Non-pigmented ciliary epithelial cell (primary cell): ENCODE measurements at regions not wholly inside any gene's neighbourhood (a gene's known extent, or its start where the extent isn't known, plus 50 kb on each side); places are given as distances from the start of the nearest gene placed in this dataset.

Experiments
- DNase-seq: peaks from one replicate; pipeline ENCODE4 v3.0.0-alpha.2; 2010; ENCODE audit warnings: low read depth

- no peak for DNase-seq
Measured at GRCh38 chr7:25847336-25848070, 304.5 kb upstream of the NFE2L3 start.

- DNase-seq: peak; percentile 75
Measured at GRCh38 chr7:25849500-25850184, 302.4 kb upstream of the NFE2L3 start.

DNA sequence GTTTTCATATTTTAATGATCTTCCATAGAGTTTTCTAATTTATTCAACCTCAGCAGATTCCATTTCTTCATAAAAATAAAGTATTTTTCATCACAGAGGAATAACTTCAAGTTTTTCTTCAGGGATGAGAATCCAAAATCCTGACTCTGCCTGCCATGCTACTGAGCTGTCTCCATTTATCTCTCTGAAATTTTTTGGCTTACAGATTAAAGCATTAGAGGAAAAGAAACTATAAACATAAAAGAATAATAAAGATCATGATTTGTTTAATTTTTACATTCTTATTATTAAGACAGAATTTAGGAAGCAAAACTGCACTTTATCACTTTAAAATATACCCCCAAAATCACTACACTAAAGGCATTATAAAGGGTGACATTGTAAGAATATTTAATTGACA lies 301.8 kb upstream of the NFE2L3 start:
- DNase-seq: no peak

DNA sequence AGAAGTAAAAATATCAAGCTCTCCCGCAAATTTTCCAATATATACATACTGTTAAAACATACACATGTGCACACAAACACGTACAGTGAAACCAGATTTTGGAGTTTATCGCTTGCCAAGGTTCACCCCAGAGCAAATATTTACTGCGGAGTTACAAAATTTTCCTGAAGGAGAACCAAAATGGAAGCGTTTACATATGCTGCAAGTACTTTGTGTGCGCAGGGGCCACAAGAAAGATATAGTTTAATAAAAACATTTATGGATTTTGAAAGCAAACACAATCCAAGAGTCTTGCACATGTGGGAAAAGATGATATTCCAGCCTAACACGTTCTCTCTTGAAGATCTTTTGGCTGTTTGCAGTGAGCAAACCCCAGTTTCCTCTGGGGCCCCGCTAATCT lies 301.3 kb upstream of the NFE2L3 start:
- no peak for DNase-seq

GRCh38 chr7:25851332-25852210 lies 300.4 kb upstream of the NFE2L3 start:
- no peak for DNase-seq

- no peak for DNase-seq
Measured at GRCh38 chr7:25852211-25852938, 299.6 kb upstream of the NFE2L3 start.

DNA sequence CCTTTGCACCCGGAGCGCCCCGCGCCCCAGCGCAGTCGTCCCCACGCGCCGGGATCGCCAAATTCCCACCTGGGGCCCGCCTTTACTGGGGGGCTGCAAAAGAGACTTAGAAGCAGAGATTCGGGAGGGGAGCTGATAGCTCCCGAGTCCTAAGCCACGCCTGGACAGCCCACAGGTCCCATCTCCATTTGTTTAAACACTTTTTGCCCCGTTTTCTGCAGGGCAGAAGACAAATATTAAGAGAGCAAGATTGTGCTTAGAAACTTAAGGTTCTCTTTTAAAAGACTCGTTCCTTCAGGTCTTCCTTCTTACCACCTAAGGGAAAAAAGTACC lies 299.1 kb upstream of the NFE2L3 start:
- DNase-seq: no peak

DNA sequence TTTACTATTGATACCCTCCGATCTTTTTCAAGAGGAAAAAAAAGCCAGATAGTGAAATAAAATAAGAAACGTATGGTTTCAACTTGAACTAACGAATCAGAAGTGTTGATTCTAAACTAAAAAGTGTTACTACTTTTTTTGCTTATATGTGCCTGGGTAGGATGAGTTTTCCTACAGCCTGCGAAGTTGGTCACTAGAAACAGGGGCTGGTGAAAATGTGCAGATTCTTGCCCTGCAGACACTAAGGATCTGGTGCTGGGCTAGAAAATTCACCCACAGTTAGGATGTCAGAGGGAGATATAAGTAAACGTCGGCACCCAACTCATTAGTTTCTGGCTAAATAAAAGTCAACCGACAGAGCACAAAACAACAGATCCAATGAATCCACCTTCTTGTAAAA lies 298.7 kb upstream of the NFE2L3 start:
- DNase-seq: no peak

GRCh38 chr7:25854059-25854458 lies 297.9 kb upstream of the NFE2L3 start:
- DNase-seq: no peak

DNA sequence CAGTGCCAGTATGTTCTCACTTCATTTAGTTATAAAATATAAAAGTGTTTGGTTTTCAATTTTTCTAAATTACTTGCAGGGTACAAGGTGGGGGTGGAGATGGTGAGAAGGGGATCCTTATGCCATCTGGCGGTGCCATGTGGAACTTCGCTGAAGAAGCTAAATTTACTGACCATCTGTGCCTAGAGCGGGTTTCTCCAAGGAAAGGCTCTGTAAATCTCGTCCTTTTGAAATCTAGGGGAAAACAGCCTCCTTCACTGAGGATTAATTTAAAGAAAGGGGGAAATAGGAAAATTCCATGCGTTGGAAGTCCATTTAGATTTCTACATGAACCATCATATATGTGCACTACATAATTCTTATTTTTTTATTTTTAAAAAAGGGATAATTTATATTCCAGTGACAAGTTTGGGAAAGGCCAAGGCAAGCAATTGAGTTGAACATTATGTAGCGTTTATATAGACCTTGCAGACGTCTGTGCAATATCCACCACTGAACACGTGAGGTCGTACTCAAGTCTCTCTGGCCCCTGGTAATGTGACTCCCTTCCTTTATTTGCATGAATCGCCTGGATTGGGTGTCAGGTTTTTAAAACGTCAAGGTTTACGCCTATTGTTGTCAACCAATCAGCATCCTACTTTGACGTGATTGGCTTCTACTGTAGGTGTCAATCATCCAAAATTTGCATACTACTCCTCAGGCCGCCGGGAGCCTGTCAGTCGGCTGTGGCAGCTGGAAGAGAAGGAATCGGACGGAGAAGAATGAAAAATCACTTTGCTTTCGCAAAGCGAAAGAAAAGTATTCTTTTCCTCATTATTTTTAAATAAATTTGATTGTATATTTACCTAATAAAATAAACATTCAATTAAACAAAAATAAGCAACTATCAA lies 297.1 kb upstream of the NFE2L3 start:
- peak; percentile 94 for DNase-seq

DNA sequence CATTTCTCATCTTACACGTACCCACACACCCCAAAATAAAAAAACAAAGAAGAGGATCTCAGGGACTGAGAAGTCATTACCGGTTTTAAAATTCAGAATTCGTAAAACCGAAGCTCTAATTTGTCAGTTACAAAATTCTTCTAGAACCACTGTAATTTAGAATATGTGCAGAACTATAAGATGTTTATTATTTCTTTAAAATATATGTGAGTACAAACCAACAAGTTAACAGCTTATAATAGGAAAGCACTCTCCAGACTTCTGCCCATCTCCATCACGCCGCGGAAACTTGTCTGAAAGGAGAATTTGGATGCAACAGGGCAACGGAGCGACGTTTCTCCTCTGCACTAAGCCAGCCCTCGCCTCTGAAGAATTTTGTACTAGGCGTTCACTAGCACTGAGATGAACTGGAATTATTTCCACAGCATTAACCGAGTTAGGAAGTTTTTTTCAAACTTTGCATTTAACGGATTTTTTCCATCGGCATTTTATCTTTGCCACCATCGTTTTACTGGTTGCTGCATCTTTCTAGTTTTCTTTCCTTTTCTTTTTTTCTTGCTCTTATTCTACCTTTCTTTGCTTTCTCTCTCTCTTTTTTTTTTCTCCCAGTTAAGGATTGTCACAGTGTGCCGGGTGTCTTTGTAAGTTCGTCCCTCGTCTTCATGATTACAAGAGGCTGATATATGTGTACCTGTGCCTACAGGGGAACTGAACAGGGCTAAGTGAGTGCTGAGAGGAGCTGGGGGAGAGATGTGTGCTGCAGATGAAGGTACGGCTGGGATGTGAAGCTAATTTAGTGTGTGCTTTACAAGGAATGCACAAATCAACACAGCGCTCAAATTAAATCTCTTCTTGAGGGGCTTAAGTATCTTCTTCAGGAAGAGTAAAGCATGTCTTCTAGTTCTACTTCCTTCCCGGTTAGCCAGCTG lies 295.9 kb upstream of the NFE2L3 start:
- DNase-seq: no peak

- no peak for DNase-seq
Measured at GRCh38 chr7:25857376-25858067, 294.5 kb upstream of the NFE2L3 start.

- no peak for DNase-seq
Measured at GRCh38 chr7:25858200-25858524, 293.8 kb upstream of the NFE2L3 start.

GRCh38 chr7:25858525-25859411 lies 293.2 kb upstream of the NFE2L3 start:
- no peak for DNase-seq

GRCh38 chr7:25859412-25860274 lies 292.4 kb upstream of the NFE2L3 start:
- DNase-seq: no peak

GRCh38 chr7:25860275-25861163 lies 291.5 kb upstream of the NFE2L3 start:
- no peak for DNase-seq

GRCh38 chr7:25861164-25861496 lies 290.9 kb upstream of the NFE2L3 start:
- no peak for DNase-seq
